Lower leg skin (tissue), 3 donors: ENCODE measurements at regions not wholly inside any gene's neighbourhood (a gene's known extent, or its start where the extent isn't known, plus 50 kb on each side); places are given as distances from the start of the nearest gene placed in this dataset.

Experiments used
- CTCF ChIP-seq, 3 donors: fragments of 450-650 bp; IDR thresholded peaks; one replicate each; pipeline ENCODE4 v1.5.1; 2016; ENCODE audit warnings: antibody characterized with exemption in 3 of 3, mild to moderate bottlenecking in 3 of 3, moderate library complexity in 2 of 3
- POLR2A ChIP-seq, 2 donors: fragments of 450-650 bp; IDR thresholded peaks; one replicate each; pipeline ENCODE4 v1.6.1; 2016 to 2017; ENCODE audit warnings: antibody characterized with exemption in 2 of 2, mild to moderate bottlenecking in 1 of 2, moderate library complexity in 1 of 2

GRCh38 chr1:201761178-201761577 lies 67.8 kb upstream of the IPO9 start:
- no peak for TF ChIP-seq CTCF (IDR thresholded peaks at IDR 0.05)
- no peak for TF ChIP-seq POLR2A (IDR thresholded peaks at IDR 0.05)
